Astrocyte (in vitro differentiated cells and primary cell): ENCODE measurements at regions not wholly inside any gene's neighbourhood (a gene's known extent, or its start where the extent isn't known, plus 50 kb on each side); places are given as distances from the start of the nearest gene placed in this dataset.

ENCODE experiments used
- DNase-seq: peaks from one replicate; pipeline ENCODE4 v3.0.0-alpha.2; 2010; ENCODE audit warnings: low read depth
- FAIRE-seq: peaks from 2 replicates; lab custom pipeline; 2011; peaks lifted over from hg19 to GRCh38; lab: Jason Lieb, UNC
- H2AFZ ChIP-seq: 2 replicates; pipeline ENCODE4 v1.6.0; 2012; ENCODE audit warnings: low read depth, low read length, inconsistent platforms
- H3K27ac ChIP-seq: 2 replicates; pipeline ENCODE4 v1.5.1; 2011; ENCODE audit warnings: low read depth, low read length, inconsistent platforms
- H3K27me3 ChIP-seq: 2 replicates; pipeline ENCODE4 v1.6.0; 2011; ENCODE audit warnings: low read length, inconsistent platforms; ENCODE audit not compliant: insufficient read depth
- H3K36me3 ChIP-seq: 2 replicates; pipeline ENCODE4 v1.5.1; 2011; ENCODE audit warnings: low read length, inconsistent platforms; ENCODE audit not compliant: insufficient read depth
- H3K4me1 ChIP-seq: 2 replicates; pipeline ENCODE4 v1.5.1; 2011; ENCODE audit warnings: low read length, inconsistent platforms; ENCODE audit not compliant: insufficient read depth
- H3K4me2 ChIP-seq: 2 replicates; pipeline ENCODE4 v1.6.0; 2012; ENCODE audit warnings: low read length, inconsistent platforms
- H3K4me3 ChIP-seq: 2 replicates; pipeline ENCODE4 v1.5.1; 2011; ENCODE audit warnings: low read depth, mild to moderate bottlenecking, low read length, inconsistent platforms; ENCODE audit not compliant: insufficient read depth
- H3K79me2 ChIP-seq: 2 replicates; pipeline ENCODE4 v1.6.0; 2012; ENCODE audit warnings: mild to moderate bottlenecking, low read length, inconsistent platforms; ENCODE audit not compliant: insufficient read depth
- H3K9ac ChIP-seq: 2 replicates; pipeline ENCODE4 v1.6.0; 2012; ENCODE audit warnings: mild to moderate bottlenecking, low read length, inconsistent platforms
- H3K9me3 ChIP-seq: 2 replicates; pipeline ENCODE4 v1.5.1; 2012; ENCODE audit warnings: low read depth, mild to moderate bottlenecking, low read length, inconsistent platforms; ENCODE audit not compliant: insufficient read depth
- H4K20me1 ChIP-seq: 2 replicates; pipeline ENCODE4 v1.6.0; 2012; ENCODE audit warnings: low read length, inconsistent platforms; ENCODE audit not compliant: insufficient read depth
- H3K27ac Mint-ChIP-seq: one replicate; pipeline ENCODE4 v1.8.0; 2021; ENCODE audit warnings: mild to moderate bottlenecking, mixed read lengths; ENCODE audit not compliant: unreplicated experiment
- H3K27me3 Mint-ChIP-seq: one replicate; pipeline ENCODE4 v1.8.0; 2021; ENCODE audit warnings: low read depth, mixed read lengths; ENCODE audit not compliant: unreplicated experiment
- H3K36me3 Mint-ChIP-seq: one replicate; pipeline ENCODE4 v1.8.0; 2021; ENCODE audit warnings: low read depth, mixed read lengths; ENCODE audit not compliant: unreplicated experiment
- H3K4me1 Mint-ChIP-seq: one replicate; pipeline ENCODE4 v1.8.0; 2021; ENCODE audit warnings: low read depth, mixed read lengths; ENCODE audit not compliant: unreplicated experiment
- H3K4me3 Mint-ChIP-seq: one replicate; pipeline ENCODE4 v1.8.0; 2021; ENCODE audit warnings: mild to moderate bottlenecking, moderate library complexity, mixed read lengths; ENCODE audit not compliant: unreplicated experiment
- H3K9me3 Mint-ChIP-seq: one replicate; pipeline ENCODE4 v1.8.0; 2021; ENCODE audit warnings: mild to moderate bottlenecking, mixed read lengths; ENCODE audit not compliant: unreplicated experiment
- EZH2 ChIP-seq: IDR thresholded peaks from 2 replicates; pipeline ENCODE4 v1.6.1; 2012; ENCODE audit warnings: mild to moderate bottlenecking, low read length, inconsistent platforms; ENCODE audit not compliant: insufficient read depth
- TF ChIP-seq, protein P1 (sequence below): IDR thresholded peaks from 2 replicates; pipeline ENCODE4 v1.5.1; 2011; ENCODE audit warnings: low read depth, mild to moderate bottlenecking, inconsistent platforms, low read length, moderate library complexity; ENCODE audit not compliant: insufficient read depth

DNA sequence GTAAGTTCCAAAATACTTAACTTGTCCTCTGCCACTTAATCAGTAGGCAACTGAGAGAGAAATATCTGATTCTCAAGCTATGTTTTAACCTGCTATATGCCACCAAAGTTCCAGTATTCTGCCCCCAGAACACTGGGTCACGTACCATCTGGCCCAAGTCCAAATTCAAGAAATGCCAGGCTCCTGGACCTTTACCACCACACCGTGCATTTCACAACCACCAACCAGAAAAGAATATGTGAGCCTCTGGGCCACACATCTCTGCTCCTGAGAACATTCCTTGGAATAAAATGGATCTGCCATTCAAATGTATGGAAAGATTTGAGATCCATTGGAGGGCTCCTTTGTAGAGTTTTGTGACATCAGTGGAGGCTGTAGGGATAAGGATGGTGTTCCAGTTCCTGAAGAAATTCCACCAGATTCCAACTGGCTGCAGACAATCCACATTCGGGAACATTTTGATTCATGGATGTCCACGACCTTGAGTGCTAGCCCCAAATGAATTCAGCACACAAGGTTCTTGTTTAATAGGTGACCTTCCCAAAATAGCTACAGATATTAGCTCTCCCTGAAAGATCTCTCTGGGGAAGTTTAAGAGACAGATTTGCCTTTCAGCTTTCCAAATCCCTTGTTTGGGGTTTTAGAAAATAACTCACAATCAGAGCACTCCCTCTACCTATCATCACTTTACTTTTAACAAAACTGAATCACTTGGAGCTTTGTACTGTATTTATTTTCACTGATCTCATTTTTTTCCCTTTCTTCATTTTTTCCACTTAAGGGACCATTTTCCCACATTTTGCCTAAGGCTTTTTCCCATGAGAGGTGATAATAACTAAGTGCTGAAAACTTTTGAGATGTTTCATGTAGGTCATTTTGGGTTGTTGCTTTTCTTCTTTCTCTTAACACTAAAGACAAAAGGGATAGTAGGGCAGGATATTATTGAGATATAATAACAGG is 128.4 kb upstream of the ZC3H11B start:
- Mint-ChIP-seq H3K4me1 (no peaks in the 10 kb centered on the region), H3K9me3 (no peaks in the 10 kb centered on the region), H3K36me3 (peaks cover 1% of the 10 kb centered on the region), H3K27me3 (no peaks in the 10 kb centered on the region), H3K4me3 (no peak overlapping the region), H3K27ac (no peak overlapping the region)
- Histone ChIP-seq H3K9me3 (no peaks in the 10 kb centered on the region), H3K79me2 (no peaks in the 10 kb centered on the region), H3K27me3 (no peaks in the 10 kb centered on the region), H3K4me3 (no peak overlapping the region), H3K9ac (no peak overlapping the region), H3K4me1 (no peaks in the 10 kb centered on the region), H3K27ac (no peak overlapping the region), H4K20me1 (no peaks in the 10 kb centered on the region), H3K4me2 (no peak overlapping the region), H2AFZ (no peak overlapping the region), H3K36me3 (no peaks in the 10 kb centered on the region)
- no peak for DNase-seq
- TF ChIP-seq EZH2: no peak
- TF ChIP-seq, protein P1, sequence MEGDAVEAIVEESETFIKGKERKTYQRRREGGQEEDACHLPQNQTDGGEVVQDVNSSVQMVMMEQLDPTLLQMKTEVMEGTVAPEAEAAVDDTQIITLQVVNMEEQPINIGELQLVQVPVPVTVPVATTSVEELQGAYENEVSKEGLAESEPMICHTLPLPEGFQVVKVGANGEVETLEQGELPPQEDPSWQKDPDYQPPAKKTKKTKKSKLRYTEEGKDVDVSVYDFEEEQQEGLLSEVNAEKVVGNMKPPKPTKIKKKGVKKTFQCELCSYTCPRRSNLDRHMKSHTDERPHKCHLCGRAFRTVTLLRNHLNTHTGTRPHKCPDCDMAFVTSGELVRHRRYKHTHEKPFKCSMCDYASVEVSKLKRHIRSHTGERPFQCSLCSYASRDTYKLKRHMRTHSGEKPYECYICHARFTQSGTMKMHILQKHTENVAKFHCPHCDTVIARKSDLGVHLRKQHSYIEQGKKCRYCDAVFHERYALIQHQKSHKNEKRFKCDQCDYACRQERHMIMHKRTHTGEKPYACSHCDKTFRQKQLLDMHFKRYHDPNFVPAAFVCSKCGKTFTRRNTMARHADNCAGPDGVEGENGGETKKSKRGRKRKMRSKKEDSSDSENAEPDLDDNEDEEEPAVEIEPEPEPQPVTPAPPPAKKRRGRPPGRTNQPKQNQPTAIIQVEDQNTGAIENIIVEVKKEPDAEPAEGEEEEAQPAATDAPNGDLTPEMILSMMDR: no peak
- no peak for FAIRE-seq

DNA sequence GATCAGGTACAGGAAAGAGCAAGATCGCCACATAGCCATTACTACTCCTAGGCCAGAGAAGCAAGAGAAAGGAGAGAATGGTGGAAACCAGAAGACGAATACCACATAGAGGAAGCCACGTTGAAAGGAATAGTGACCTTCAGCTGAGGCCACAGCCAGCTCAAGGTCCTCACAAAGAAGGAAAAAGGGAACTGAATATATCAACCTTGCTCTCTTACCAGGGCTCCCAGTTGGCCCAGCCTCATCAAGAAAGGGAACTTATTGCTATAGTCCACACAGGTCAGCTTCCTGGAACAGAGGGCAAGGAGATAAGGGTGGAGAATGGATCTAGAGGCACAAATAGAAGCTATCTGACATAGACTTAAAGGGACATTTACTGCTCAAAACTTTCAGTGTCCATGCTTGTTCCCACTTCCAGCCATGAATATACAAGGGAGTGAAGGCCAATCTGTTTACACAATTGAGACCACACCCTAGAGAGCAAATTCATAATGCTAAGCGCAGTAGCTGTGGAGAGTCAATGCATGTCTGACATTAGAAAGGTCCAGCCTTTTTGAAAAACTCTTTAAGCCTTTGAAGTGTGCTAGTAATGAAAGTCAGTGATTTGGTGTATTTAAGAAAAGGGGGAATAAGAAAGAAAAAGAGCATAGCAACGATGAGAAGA is 120.7 kb upstream of the ZC3H11B start:
- Histone ChIP-seq H3K4me3 (no peak overlapping the region), H3K9ac (no peak overlapping the region)

More for the DNA sequence above, 120.7 kb upstream of the ZC3H11B start:
- no peak overlapping the region for H3K27ac ChIP-seq
- H3K4me2 ChIP-seq: no peak overlapping the region
- Mint-ChIP-seq H3K9me3 (peaks cover 9% of the 10 kb centered on the region), H3K27me3 (no peaks in the 10 kb centered on the region), H3K4me1 (no peaks in the 10 kb centered on the region), H3K27ac (no peak overlapping the region), H3K36me3 (peaks cover 1% of the 10 kb centered on the region), H3K4me3 (no peak overlapping the region)
- DNase-seq: no peak
- H4K20me1 ChIP-seq: no peaks in the 10 kb centered on the region
- H2AFZ ChIP-seq: no peak overlapping the region
- H3K4me1 ChIP-seq: no peaks in the 10 kb centered on the region
- no peaks in the 10 kb centered on the region for H3K36me3 ChIP-seq
- no peaks in the 10 kb centered on the region for H3K79me2 ChIP-seq
- H3K27me3 ChIP-seq: no peaks in the 10 kb centered on the region
- FAIRE-seq: no peak
- H3K9me3 ChIP-seq: no peaks in the 10 kb centered on the region
- TF ChIP-seq, protein P1: no peak
- no peak for TF ChIP-seq EZH2
